HG03558 (cell line): ENCODE measurements at regions not wholly inside any gene's neighbourhood (a gene's known extent, or its start where the extent isn't known, plus 50 kb on each side); places are given as distances from the start of the nearest gene placed in this dataset.

ENCODE experiments used
- ATAC-seq: cut with Tn5 transposase; IDR thresholded peaks from one replicate; pipeline ENCODE4 v1.9.1; 2021; ENCODE audit warnings: moderate number of reproducible peaks; ENCODE audit not compliant: unreplicated experiment; ENCODE audit errors: extremely low read depth

DNA sequence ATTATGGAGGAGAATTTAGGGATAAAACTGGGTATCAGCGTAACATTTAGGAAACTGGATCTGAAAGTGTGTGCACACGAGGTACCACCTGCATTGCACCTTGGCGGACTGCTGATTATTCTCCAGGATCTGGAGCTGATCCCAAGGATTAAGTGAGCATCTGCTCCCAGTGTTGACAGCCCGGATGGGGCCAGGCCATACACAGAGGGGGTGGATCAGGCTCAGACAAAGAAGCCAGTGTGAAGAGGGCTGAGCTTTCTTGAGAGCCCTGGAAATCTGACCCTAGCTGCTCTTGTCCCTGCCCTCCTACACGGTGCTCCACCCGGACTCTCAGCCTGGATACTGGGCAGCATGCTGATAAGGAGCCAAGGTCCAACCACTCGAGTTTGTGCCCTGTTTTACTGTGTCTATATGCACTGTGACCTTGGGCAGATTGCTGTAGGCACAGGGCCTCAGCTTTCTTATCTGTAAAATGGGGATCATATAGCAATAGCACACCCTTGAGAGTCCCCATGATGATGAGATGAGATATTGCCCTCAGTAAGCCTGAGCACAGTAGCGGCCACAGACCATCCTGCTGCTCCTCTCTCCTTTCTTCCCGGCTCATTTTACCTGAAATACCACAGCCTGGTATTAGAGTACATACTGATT, 396.8 kb upstream of the CELF4 start:
- no peak for ATAC-seq

DNA sequence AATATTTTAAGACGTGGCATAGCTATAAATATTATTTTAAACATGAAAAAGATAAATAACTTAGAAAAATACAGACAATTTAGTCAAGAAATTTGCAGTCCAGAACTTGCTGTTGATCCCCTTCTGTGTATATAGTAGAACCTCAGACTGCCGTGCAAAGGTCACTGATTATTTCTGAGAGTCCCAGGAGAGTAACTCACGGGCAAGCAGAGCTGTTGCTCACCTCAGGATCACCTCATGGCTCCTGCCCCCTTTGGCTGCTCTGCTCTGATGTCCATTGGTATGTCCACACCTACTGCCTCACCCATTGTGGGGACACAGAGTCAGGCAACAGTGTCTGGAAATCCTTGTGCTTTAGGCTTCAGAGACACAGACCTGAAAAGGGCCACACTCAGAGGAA, 392.9 kb upstream of the CELF4 start:
- no peak for ATAC-seq

DNA sequence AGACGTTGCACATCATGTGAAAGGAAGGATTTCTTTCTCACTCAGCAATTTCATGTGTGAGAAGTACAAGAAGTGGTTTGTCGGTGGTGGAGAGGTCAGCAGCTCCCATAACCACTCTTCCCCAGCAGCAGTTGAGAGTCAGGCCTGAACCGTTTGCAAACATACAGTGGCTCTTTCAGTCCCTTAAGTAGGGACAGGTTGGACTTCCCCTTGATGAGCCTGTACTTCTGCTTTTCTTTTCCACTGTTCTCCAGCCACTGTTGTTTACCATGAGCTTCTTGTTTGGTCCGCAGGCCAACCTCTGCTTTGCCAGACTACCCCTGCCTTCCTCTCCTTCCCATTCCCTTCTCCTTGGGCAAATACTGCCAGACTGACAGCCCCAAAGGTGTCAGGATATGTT, 391.3 kb upstream of the CELF4 start:
- no peak for ATAC-seq

DNA sequence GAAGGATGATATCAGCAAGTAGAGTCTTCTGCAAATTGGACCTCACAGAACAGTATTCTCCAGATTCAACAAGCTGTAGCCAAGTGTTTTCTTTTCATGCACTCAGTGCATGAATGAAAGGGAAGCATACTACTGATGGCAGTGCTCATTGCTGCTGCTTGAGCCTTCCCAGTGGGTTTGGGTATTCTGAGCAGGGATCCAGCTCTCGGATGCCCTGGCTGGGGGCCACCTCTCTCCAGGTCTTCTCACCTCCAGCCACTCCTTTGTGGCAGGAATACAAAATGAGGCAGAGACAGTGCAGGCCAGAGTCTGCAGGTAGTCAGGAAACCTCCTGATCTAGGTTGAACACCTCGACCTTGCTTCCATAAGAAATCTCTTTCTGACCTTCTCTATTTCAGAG, 390.4 kb upstream of the CELF4 start:
- no peak for ATAC-seq

DNA sequence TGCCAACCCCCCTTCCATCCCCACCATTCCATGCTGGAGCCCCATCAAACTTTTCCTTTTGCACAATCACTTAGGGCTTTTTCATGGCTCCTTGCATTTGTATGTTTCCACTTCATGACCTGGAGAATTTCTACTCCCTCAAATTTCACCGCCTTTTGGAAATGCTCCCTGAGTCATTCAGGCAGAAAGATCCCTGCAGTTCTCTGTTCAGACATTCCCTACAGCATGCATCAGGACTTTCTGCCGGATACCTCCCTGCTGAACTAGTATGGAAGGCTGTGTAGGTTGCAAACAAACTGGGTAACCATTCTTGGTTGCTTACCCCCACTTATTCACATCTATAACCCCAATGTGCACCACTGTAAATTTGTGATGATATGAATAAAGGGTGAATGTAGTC, 389.6 kb upstream of the CELF4 start:
- ATAC-seq = no peak

DNA sequence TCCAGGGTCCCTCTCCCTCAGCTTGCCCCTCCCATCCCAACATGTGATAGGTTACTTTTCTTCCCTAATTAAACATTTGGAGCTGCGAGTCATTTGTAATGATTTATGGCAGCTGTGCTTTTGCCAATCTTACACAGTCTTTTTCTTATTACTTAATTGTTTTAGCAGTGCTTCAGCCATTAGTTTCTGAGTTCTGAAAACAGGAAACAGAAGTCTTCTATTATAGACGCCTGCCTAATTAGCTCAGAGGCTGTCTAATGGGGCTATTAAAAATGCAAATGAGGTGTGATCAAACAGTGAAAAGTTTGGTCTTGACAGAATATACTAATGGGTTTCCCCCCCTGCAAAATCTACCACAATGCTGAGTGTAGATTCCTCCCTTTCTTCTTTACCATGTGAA, 388.3 kb upstream of the CELF4 start:
- no peak for ATAC-seq

DNA sequence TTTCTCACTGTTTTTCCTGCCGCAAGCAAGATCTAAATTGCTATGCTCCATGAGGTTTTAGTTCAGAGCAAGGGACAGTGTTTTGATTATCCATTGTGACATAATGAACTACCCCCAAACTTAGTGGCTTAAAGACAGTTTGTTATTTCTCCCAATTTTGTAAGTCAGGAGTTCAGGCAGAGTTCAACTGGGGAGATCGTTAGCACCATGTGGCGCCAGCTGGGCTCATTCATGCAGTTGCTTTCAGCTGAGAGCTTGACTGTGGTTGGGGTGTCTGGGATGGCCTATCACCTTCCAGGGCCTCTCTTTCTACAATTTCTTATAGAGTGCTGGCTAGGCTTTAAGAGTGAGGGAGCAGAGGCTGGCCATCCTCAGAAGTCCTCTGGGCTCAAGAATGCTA, 382.9 kb upstream of the CELF4 start:
- ATAC-seq = no peak

DNA sequence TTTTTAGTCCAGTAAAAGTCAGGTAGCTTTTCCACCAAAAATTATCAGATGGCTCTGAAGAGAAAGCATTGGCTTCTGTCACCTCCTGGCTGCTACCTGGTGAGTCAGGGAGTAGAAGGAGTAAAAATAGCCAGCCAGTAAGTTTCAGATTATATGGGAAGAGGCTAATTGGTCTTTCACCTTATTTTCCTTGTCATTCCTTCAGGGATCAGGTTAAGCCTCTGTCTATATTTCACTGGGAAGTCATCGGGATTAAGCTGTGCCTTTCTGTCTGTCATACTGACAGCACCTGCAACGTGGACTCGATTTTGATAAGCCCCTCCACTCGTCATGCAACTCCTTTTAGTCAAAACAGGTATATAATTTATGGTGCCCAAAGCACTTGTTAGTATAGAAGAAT, 380.7 kb upstream of the CELF4 start:
- ATAC-seq = no peak

DNA sequence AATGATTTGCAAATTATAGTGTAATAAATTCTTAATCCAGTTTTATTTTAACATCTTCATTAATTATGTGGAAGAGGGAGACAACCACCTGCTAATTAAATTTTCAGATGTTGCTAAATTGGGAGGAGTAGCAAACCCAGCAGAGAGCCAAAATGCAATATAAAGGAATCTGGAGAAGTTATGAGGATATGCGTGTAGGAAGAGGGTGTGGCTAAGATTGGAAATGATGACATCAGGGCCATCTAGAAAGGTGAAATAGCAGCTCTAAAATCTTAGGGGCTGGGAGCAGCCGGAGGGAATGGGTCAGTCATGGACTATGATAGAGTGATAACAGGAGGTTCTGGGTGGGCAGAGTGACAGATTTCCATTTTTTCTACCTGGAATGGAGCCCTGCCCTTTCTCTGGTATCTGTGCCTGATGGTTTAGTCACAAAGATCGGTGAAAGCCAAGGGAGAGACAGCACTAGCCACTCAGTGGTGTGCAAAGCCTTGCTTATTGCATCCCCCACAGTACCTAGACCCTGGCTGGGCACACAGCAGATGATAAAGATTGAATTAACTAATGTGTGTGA, 379.2 kb upstream of the CELF4 start:
- no peak for ATAC-seq

DNA sequence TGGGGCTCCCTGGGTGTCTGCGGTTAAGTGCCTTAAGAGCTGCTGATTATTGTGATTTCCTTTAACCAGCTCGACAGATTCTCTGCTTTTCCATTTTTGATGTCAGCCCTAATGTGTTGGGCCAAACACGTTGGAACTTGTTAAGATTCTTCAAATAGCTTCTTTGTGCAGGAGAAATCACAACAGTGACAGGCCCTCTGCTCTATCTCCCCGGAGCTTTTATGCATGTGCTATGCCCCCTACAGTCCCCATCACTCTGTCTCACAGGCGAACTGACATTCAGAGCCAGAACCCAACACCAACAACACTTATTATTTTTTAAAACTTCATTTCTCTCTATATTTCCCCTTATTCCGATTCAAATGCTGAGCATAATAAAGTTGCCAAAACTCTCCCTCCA, 371.7 kb upstream of the CELF4 start:
- ATAC-seq = no peak

DNA sequence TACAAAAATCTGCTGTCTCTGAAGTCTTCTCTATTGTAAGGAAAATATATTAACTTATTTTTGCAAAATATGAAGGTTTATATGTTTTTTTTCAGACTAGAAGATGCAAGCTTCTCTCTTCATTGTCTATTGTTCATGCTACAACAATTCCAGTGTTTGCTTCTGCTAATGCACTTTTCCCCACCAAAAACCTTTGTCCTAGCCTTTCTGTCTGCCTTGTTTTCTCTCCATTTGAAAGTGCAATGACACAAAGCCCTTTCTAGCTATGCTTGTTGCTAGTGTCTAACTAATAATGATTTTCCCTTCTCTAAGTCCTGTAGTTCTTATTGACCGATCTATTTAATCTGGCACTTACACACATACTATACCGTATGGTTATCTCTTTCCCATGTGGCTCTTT, 369.5 kb upstream of the CELF4 start:
- no peak for ATAC-seq

DNA sequence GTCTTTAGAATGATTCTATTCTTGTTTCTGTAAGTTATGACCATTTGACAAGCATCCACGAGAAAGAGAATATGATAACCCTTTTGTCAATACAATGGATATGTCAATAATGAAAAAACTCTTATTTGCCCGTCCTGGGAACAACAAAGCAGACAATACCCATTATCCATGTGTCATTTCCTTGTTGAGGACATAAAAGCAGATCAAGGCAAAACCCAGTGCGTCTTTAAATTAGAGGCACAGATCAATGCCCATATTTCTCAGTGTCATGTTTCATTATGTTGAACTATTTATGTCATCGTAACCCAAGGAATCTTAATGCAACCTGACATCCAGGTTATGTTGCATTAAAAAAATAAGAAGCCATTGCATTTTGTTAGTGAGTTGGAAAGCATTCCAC, 365.0 kb upstream of the CELF4 start:
- ATAC-seq = no peak

DNA sequence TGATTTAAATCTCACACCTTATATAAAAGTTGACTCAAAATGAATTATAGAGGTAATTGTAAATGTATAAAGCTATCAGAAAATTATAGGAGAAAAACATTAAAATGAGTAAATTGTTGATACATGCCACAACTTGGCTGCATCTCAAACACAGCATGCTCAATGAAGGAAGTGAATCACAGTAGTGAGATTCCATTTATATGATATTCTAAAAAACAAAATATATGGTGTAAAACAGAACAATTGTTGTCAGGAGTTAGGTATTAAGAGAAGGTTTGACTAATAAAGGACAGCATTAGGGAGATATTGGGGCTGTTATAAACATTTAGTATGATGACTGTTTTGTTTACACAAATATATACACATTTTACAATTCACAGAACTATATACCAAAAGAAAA, 356.6 kb upstream of the CELF4 start:
- no peak for ATAC-seq

DNA sequence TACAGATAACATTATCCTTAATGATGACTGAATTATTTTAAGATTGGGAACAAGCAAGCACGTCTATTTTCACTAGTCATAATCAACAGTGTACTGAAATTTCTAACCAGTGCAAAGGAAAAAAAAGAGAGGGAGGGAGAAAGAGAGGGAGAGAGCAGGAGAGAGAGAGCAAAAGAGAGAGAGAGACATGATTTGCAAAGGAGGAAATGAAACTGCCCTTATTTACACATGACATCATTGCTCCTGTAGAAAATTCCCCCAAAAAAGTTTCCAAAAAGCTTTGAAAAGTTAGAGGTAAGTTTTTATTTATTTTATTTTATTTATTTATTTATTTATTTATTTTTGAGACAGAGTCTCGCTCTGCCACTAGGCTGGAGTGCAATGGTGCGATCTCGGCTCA, 355.3 kb upstream of the CELF4 start:
- ATAC-seq = no peak

DNA sequence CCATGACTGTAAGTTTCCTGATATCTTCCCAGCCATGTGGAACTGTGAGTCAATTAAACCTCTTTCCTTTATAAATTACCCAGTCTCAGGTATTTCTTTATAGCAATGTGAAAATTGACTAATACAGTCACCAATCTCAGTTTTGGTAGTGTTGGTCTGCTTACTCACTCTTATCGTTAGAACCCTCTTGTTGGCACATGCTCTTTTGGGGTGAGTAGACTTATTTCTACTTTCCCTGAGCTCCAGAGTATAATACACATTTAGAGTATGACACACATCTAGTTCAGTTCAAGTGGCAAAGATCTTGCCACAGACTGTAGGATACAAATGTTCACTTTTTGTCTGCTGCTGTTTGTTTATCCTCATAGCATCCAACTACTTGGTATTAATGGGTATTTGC, 347.5 kb upstream of the CELF4 start:
- no peak for ATAC-seq

DNA sequence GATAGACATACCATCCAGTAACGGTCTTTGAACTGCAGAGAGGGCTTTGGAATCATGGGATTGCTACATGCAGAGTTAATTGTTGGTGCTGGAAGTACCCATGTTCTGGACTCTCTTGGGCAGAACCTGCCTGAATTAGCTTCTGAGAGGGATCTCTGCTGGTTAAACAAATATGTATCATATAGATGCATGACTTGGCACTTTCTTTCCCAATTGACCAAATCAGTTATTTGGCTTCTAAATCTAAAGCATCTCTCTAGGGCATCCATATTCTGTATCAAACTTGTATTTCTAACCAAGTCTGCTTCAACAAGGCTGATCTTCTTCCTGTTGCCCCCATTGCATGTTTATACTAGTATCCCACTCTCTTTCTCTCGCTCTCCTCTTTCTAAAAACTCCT, 336.7 kb upstream of the CELF4 start:
- ATAC-seq = no peak

DNA sequence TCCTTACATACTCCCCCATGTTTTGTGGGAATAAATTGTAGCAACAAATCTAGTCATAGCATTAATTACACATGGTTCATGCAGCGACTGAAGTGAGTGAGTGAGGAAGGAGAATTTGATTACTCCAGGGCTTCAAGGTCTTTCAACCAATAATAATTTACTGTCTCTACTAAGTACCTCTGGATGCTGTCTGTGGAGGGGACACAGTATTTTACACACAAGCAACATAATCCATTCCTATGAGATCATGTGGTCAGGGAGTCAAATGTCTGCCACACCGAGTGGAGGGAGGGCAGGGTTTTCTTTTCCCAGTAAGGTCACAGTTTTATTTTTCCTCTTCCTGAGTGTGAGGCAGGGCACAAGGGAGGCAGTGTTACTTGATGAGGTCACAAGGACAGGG, 334.7 kb upstream of the CELF4 start:
- no peak for ATAC-seq

DNA sequence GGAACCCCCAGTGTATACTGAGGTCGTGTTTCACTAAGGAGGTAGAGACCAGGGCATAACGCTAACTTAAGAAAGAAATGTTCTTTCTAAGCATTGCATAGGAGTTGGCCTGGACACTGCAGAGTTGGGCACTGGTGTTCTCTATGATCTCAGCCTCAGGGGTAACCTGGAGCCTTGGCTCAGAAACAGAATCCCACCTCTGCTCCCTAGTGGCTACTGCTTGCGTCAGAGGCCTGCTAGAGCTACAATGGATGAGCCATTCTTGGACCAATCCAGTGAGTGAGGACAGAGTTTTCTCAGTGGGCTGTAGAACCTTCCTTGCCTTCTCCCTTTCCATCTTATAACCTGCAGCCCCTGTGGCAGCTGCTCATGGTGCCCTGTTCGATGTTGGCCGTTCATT, 324.4 kb upstream of the CELF4 start:
- no peak for ATAC-seq

DNA sequence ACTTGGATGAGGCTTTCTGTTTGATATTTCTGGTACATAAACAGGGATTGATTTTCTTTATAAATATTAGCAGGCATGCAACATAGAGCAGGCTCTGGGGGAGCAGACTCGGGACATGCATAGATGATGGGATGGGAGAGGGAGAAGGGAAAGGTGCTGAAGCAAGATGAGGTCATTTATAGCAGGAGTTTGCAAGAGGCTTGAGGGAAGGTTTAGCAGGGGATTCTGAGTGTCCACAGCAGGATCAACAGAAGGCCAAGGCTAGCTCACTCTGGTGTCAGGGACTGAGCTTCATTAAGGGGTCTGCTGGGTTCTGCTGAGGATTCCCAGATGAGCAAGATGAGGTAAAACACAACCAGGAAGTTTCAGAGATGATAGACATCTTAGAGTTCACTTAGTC, 309.1 kb upstream of the CELF4 start:
- ATAC-seq = no peak

DNA sequence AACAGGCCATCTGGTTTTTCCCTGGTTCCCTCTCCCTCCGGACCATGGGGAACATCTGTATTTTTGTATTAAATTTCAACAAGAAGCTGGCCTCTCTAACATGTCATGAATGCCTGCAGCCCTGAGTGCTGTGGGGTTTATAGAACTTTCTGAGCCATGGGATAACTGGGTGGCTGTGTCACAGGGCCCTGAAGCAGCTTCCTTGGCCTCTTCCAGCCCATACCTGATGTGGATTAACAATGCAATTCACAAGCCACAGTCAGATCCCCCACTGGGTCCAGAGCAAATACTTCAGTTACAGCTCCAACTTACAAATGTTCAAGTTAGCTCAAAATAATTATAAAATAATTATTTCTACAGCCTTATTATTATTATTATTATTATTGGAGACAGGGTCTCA, 307.8 kb upstream of the CELF4 start:
- no peak for ATAC-seq

DNA sequence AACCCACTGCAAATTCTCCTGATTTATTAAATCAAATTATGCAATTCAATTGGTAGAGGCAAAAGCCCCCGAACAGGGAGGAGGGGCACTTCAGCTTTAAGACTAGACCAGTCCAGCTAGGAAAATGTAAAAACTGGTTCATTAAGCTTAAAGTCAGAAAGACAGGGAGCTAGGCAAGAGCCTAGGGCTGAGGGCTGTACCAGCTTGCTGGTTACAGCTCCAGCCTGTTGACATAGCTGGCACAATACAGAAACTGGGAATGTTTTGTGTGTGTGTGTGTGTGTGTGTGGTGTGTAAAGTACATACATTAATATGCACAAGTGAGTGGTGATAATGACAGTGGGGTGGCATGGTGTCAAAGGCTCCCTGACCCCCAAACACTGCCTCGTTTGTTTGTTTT, 307.0 kb upstream of the CELF4 start:
- ATAC-seq = no peak

DNA sequence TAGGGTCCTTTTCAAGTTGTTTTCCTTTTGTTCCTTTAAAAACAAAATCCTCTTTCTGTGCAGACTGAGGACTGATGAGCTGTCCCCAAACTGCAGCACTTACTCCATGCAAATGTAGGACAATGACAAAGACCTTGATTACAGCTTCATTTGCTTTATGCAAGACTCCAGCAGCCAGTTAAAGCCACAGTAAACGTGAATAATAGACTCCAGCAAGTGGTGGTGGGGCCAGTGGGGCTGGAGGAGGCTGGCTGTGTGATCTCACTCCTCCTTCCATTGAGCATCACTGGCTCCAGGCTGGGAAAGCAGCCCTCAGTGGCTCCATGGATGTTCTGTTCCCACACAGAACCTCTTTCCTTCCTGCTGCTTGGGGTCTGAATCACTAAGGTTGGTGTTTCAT, 306.0 kb upstream of the CELF4 start:
- no peak for ATAC-seq

DNA sequence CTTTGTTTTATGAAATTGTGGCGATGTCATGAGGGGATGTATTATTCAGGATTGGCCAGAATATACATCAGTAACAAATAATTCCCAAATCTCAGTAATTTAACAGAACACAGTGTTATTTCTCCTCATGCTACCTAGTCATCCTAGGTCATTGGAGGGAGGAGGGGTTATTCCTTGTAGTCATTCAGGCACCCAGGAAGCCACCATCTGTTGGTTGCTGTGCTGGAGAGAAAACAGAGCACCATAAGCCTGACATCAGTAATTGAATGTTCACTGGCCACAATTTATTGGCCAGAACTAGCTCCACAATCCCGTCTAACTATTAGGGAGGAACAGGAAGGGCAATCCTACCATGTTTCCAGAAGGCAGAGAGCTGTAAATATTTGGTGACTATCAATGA, 303.5 kb upstream of the CELF4 start:
- no peak for ATAC-seq
